MCF 10A (cell line): ENCODE measurements at regions not wholly inside any gene's neighbourhood (a gene's known extent, or its start where the extent isn't known, plus 50 kb on each side); places are given as distances from the start of the nearest gene placed in this dataset.

Source experiments
- BruUV-seq: library from RNA; stranded (reverse); fragments of 400-500 nt; replicated peaks from 2 replicates; lab custom pipeline; 2021; lab: Mats Ljungman, UMichigan
- CTCF ChIA-PET: fragments of 300-600 bp; sonication (Branson Sonifier 250); formaldehyde crosslinking; extraction: SDS; loops from one replicate; lab custom pipeline; 2021; ENCODE audit warnings: antibody characterized with exemption, inconsistent platforms; lab: Yijun Ruan, JAX
- POLR2A ChIA-PET: fragments of 300-600, 350-650 bp; sonication (Branson Sonifier 250); formaldehyde crosslinking; extraction: SDS; loops from one replicate; lab custom pipeline; 2020; ENCODE audit warnings: antibody characterized with exemption, inconsistent platforms; lab: Yijun Ruan, JAX
- DNase-seq: peaks from one replicate; pipeline ENCODE4 v3.0.0-alpha.2; 2018; ENCODE audit not compliant: unreplicated experiment
- H3K27ac Mint-ChIP-seq: one replicate; pipeline ENCODE4 v1.8.0; 2022; ENCODE audit warnings: mild to moderate bottlenecking, low read depth, mixed read lengths; ENCODE audit not compliant: unreplicated experiment
- H3K27me3 Mint-ChIP-seq: one replicate; pipeline ENCODE4 v1.8.0; 2022; ENCODE audit warnings: mixed read lengths; ENCODE audit not compliant: insufficient read depth, unreplicated experiment
- H3K36me3 Mint-ChIP-seq: one replicate; pipeline ENCODE4 v1.8.0; 2022; ENCODE audit warnings: mild to moderate bottlenecking, moderate library complexity, mixed read lengths; ENCODE audit not compliant: insufficient read depth, unreplicated experiment
- H3K4me1 Mint-ChIP-seq: one replicate; pipeline ENCODE4 v1.8.0; 2022; ENCODE audit warnings: mixed read lengths; ENCODE audit not compliant: insufficient read depth, unreplicated experiment
- H3K4me3 Mint-ChIP-seq: one replicate; pipeline ENCODE4 v1.8.0; 2022; ENCODE audit warnings: mild to moderate bottlenecking, moderate library complexity, mixed read lengths; ENCODE audit not compliant: unreplicated experiment
- H3K9me3 Mint-ChIP-seq: one replicate; pipeline ENCODE4 v1.8.0; 2022; ENCODE audit warnings: mixed read lengths; ENCODE audit not compliant: unreplicated experiment
- intact Hi-C: fragments of 100-400 bp; cut with micrococcal nuclease; formaldehyde crosslinking; loops from 2 replicates; pipeline ENCODE4 v1.14.1; 2022
- TF ChIP-seq, protein P1 (sequence below): fragments of 200-600 bp; IDR thresholded peaks from one replicate; pipeline ENCODE4 v1.8.0; 2022; ENCODE audit warnings: antibody characterized with exemption, mild to moderate bottlenecking; ENCODE audit not compliant: unreplicated experiment

DNA sequence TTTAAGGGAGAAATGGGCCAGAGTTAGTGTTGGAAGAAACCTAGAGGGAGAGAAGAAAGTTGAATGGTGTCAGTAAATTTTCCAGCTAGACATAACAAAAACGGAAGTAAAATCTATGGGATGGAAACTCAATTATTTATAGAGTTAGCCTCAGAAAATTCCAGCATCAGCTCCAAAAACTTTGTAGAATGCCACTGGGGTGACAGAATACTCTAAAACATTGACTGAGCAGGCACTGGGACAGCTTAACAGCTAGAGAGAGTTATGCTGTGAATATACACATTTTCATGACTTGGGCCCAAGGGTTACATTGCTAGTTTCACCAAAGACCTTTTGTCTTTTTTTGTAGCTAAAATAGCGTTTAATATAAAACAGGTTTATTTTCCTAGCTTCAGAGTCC is 226.3 kb downstream of the PHLDA1 start:
- no TSS peak for BruUV-seq
- no peaks in the 10 kb centered on the region for H3K36me3 Mint-ChIP-seq
- H3K4me1 Mint-ChIP-seq, result no peaks in the 10 kb centered on the region
- TF ChIP-seq, protein P1, sequence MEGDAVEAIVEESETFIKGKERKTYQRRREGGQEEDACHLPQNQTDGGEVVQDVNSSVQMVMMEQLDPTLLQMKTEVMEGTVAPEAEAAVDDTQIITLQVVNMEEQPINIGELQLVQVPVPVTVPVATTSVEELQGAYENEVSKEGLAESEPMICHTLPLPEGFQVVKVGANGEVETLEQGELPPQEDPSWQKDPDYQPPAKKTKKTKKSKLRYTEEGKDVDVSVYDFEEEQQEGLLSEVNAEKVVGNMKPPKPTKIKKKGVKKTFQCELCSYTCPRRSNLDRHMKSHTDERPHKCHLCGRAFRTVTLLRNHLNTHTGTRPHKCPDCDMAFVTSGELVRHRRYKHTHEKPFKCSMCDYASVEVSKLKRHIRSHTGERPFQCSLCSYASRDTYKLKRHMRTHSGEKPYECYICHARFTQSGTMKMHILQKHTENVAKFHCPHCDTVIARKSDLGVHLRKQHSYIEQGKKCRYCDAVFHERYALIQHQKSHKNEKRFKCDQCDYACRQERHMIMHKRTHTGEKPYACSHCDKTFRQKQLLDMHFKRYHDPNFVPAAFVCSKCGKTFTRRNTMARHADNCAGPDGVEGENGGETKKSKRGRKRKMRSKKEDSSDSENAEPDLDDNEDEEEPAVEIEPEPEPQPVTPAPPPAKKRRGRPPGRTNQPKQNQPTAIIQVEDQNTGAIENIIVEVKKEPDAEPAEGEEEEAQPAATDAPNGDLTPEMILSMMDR, result no peak
- H3K27ac Mint-ChIP-seq, result no peak overlapping the region
- intact Hi-C loops, result no loop called here
- CTCF ChIA-PET, result interaction anchor here (0.6 to 1.2 kb wide), 4 partner anchors 9 to 279 kb away, joined by 3 to 7 read pairs (median 4); no protein-coding TSS in a partner anchor
- H3K27me3 Mint-ChIP-seq, result no peaks in the 10 kb centered on the region
- POLR2A ChIA-PET, result interaction anchor here (0.9 to 1.2 kb wide), 3 partner anchors 10 to 228 kb away, joined by 3 to 5 read pairs (median 3); no protein-coding TSS in a partner anchor
- no peak for DNase-seq
- no peak overlapping the region for H3K4me3 Mint-ChIP-seq
- H3K9me3 Mint-ChIP-seq, result no peaks in the 10 kb centered on the region

DNA sequence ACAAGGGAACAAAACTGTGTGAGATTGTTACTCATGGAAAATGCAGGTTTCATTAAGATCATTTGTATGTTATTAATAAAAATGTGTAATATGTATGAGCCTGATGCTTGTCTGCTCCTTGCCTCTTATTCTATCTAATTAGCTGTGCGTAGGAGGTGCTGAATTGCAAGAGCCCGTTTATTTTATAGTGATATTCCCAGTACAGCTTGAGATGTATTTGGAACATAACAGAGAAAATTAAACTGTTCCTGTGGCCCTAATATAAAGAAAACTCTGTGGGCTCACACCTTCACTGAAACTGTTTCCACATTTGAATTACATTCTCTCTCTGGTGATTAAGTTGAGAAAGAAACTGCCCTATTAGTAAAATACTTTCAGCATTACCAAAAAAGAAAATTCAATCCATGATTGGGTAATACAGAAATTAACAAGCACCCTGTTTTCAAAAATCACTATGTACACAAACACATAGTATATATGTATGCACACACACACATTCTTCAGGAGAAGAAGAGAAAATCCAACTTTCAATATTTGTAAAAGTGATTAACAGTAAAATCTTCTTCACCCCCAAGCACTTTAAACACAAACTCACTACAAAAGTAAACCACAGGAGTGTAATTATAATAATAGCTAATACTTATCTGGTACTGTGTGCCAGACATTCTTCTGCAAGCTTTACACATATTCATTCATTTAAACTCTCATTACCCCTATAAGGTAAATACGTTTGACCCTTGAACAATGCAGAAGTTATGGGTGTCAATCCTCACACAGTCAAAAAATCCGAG is 233.2 kb downstream of the PHLDA1 start:
- no TSS peak for BruUV-seq
- ChIA-PET POLR2A (interaction anchor here (0.7 to 1.1 kb wide), 3 partner anchors 11 to 152 kb away, joined by 3 to 4 read pairs (median 3); no protein-coding TSS in a partner anchor), CTCF (interaction anchor here (0.6 to 1.6 kb wide), 3 partner anchors 11 to 37 kb away, joined by 3 to 5 read pairs (median 3); no protein-coding TSS in a partner anchor)
- no peak for DNase-seq
- Mint-ChIP-seq H3K4me1 (no peaks in the 10 kb centered on the region), H3K4me3 (no peak overlapping the region), H3K27ac (no peak overlapping the region), H3K27me3 (no peaks in the 10 kb centered on the region), H3K36me3 (no peaks in the 10 kb centered on the region), H3K9me3 (no peaks in the 10 kb centered on the region)
- TF ChIP-seq, protein P1, result no peak
- intact Hi-C loops, result no loop called here

DNA sequence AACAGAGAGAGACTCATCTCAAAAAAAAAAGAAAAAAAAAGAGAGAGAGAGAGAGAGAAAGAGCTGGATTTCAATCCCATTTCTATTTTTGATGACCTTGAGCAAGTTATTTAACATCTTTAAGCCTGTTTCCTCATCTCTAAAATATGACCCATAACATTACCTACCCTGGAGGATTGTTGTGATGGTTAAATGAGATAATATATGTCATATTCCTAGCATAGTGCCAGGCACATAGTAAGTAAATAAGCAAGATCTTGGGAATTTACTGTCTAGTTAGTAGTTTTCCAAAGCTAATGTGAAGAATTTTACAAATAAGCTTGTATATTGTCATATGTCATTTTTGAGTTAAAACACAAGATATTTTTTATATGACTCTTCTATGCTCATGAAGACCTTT is 236.5 kb downstream of the PHLDA1 start:
- TF ChIP-seq, protein P1, result no peak
- no peak overlapping the region for H3K27ac Mint-ChIP-seq
- no peak for DNase-seq
- no peak overlapping the region for H3K4me3 Mint-ChIP-seq
- H3K27me3 Mint-ChIP-seq, result no peaks in the 10 kb centered on the region
- no TSS peak for BruUV-seq
- intact Hi-C loops, result no loop called here
- CTCF ChIA-PET, result interaction anchor here (0.6 kb wide), 1 partner anchor 69 kb away, joined by 4 read pairs; no protein-coding TSS in a partner anchor
- H3K9me3 Mint-ChIP-seq, result no peaks in the 10 kb centered on the region
- POLR2A ChIA-PET, result no interaction called here
- no peaks in the 10 kb centered on the region for H3K36me3 Mint-ChIP-seq
- H3K4me1 Mint-ChIP-seq, result no peaks in the 10 kb centered on the region

DNA sequence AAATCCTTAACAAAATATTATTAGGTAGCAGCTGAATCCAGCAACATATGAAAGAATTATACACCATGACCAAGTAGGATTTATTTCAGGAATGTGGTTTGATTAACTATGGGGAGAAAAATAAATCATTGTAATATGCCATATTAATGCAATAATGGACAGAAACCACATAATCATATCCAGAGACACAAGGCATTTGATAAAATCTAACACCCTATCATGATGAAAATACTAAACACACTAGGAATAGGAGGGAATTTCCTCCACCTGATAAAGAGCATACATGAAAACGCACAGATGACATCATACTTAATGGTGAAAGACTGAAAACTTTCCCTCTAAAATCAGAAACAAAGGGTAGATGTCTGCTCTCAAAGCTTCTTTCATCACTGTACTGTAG is 238.9 kb downstream of the PHLDA1 start:
- intact Hi-C loops, result no loop called here
- H3K36me3 Mint-ChIP-seq, result no peaks in the 10 kb centered on the region
- no peak for DNase-seq
- H3K4me3 Mint-ChIP-seq, result no peak overlapping the region
- no peaks in the 10 kb centered on the region for H3K9me3 Mint-ChIP-seq
- no peaks in the 10 kb centered on the region for H3K4me1 Mint-ChIP-seq
- TF ChIP-seq, protein P1, result no peak
- POLR2A ChIA-PET, result no interaction called here
- no peaks in the 10 kb centered on the region for H3K27me3 Mint-ChIP-seq
- H3K27ac Mint-ChIP-seq, result no peak overlapping the region
- BruUV-seq, result no TSS peak
- CTCF ChIA-PET, result interaction anchor here (0.6 kb wide), 1 partner anchor 15 kb away, joined by 3 read pairs; no protein-coding TSS in a partner anchor
